Spleen (tissue), 7 donors: ENCODE measurements at regions not wholly inside any gene's neighbourhood (a gene's known extent, or its start where the extent isn't known, plus 50 kb on each side); places are given as distances from the start of the nearest gene placed in this dataset.

Source experiments
- POLR2A ChIP-seq, 3 donors: fragments of 450-650 bp; IDR thresholded peaks; one replicate each; pipeline ENCODE4 v1.5.1; 2017; ENCODE audit warnings: antibody characterized with exemption in 3 of 3, mild to moderate bottlenecking in 1 of 3
- TF ChIP-seq, protein P1 (sequence below), 11 experiments: fragments of 200-600 bp in 7 of 11; fragments of 450-650 bp in 4 of 11; sonication (generic) in 4 of 11; IDR thresholded peaks in 8 of 11; conservative IDR thresholded peaks in 3 of 11; 1 replicate in 7 of 11; 2 replicates in 4 of 11; pipeline versions ENCODE4 v1.4.0 to v1.8.0; 2016 to 2021; ENCODE audit warnings: antibody characterized with exemption in 11 of 11, inconsistent platforms in 4 of 11, mild to moderate bottlenecking in 1 of 11
- donor health status: DM: no; HTN: no; CAD: no; lungs with moderate emphysema.
- donor health status: DM: no; HTN: no; CAD: no.
- donor health status: DM: no; HTN: no; CAD: no.

DNA sequence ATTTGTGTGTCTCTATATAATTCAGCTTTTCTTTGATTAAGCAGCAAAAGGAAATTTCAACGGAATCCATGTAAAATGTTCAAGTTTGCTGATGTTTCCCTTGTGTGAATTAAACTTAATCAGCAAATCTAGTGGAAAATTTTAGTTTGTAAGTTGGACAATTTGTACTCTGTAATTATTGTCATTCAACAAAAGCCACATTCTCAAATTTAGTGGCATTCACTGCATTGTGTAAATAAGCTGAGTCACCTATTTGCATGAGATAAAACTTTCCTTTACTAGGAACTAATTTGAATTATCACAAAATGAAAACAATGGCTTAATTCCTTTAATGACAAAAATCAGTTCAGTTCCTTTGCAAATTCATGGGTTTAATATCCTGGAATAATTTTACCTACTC, 784.2 kb upstream of the CCDC179 start:
- TF ChIP-seq, protein P1, sequence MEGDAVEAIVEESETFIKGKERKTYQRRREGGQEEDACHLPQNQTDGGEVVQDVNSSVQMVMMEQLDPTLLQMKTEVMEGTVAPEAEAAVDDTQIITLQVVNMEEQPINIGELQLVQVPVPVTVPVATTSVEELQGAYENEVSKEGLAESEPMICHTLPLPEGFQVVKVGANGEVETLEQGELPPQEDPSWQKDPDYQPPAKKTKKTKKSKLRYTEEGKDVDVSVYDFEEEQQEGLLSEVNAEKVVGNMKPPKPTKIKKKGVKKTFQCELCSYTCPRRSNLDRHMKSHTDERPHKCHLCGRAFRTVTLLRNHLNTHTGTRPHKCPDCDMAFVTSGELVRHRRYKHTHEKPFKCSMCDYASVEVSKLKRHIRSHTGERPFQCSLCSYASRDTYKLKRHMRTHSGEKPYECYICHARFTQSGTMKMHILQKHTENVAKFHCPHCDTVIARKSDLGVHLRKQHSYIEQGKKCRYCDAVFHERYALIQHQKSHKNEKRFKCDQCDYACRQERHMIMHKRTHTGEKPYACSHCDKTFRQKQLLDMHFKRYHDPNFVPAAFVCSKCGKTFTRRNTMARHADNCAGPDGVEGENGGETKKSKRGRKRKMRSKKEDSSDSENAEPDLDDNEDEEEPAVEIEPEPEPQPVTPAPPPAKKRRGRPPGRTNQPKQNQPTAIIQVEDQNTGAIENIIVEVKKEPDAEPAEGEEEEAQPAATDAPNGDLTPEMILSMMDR (IDR thresholded peaks at IDR 0.05 in 8 of 11, conservative IDR thresholded peaks at IDR 0.05 in 3 of 11): no peak
- TF ChIP-seq POLR2A (IDR thresholded peaks at IDR 0.05): no peak
